Stomach (tissue), 4 donors: ENCODE measurements at regions not wholly inside any gene's neighbourhood (a gene's known extent, or its start where the extent isn't known, plus 50 kb on each side); places are given as distances from the start of the nearest gene placed in this dataset.

Source experiments
- POLR2AphosphoS5 ChIP-seq, 3 donors: sonication (generic); formaldehyde crosslinking; IDR thresholded peaks; one replicate each; pipeline ENCODE4 v1.6.1; 2016; ENCODE audit warnings: antibody characterized with exemption in 3 of 3
- TF ChIP-seq, protein P1 (sequence below), 7 experiments: fragments of 450-650 bp in 4 of 7; fragments of 200-600 bp in 3 of 7; sonication (generic) in 3 of 7; IDR thresholded peaks; one replicate each; pipeline ENCODE4 v1.5.1; 2016 to 2019; ENCODE audit warnings: antibody characterized with exemption in 7 of 7, control low read depth in 2 of 7, mild to moderate bottlenecking in 1 of 7

DNA sequence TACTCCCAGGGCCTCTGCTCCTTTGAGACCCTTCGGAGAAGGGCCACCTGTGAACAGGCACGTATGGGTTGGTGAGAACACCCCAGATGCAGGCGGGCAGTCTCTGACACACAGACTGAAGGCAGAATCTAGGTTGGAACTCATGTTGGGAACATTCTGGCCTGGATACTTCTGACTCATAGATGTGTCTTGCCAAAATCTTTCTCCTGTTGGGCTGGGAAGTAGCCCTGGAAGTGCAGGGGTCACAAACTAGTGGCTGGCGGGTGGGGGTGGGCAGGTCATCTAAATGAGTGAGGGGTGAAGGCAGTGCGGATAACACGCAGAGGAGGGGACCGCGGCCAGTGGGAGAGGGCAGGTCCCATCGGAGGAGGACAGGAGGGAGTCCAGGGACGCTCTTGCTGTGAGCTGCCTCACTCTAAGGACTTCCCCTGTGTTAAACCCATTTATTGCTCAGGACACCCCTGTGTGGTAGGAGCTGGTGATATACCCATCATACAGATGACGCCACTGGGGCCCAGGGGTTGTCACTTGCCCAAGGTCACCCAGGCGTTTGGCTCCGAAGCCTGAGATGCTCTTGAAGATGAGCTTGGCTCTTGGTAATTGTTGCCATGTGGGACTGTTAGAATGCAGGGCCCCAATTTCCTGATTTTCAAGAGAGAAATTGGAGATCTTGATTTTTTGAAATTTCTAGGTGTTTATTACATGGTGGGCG lies 181.0 kb downstream of the PTPRU start:
- no peak for TF ChIP-seq POLR2AphosphoS5 (IDR thresholded peaks at IDR 0.05)
- TF ChIP-seq, protein P1, sequence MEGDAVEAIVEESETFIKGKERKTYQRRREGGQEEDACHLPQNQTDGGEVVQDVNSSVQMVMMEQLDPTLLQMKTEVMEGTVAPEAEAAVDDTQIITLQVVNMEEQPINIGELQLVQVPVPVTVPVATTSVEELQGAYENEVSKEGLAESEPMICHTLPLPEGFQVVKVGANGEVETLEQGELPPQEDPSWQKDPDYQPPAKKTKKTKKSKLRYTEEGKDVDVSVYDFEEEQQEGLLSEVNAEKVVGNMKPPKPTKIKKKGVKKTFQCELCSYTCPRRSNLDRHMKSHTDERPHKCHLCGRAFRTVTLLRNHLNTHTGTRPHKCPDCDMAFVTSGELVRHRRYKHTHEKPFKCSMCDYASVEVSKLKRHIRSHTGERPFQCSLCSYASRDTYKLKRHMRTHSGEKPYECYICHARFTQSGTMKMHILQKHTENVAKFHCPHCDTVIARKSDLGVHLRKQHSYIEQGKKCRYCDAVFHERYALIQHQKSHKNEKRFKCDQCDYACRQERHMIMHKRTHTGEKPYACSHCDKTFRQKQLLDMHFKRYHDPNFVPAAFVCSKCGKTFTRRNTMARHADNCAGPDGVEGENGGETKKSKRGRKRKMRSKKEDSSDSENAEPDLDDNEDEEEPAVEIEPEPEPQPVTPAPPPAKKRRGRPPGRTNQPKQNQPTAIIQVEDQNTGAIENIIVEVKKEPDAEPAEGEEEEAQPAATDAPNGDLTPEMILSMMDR (IDR thresholded peaks at IDR 0.05): no peak
